ENCODE measurements at regions not wholly inside any gene's neighbourhood (a gene's known extent, or its start where the extent isn't known, plus 50 kb on each side); places are given as distances from the start of the nearest gene placed in this dataset.

DNA sequence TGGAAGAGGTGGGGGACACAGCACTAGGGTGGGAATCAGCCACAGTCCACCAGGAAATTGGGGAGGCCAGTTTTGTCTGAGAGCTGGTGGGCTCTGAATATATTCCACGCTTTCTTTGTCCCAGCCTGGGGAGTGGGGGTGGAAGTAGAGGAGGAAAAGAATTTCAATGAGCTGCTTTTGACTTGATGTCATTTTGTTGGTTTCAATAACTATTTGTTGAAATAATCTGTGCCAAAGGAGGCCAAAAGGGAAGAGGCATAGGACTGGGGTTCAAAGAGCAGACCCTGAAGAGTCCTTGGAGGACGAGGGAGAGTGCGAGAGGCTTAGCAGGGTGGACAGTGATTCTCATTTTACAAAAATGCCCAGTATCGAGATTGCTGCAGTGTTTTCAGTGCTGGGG is 262.3 kb downstream of the SHQ1 start:
- TF ChIP-seq CTCF (IDR thresholded peaks at IDR 0.05; ENCODE audit: insufficient read depth, low read length, poor library complexity, severe bottlenecking) (no peak), EZH2phosphoT487 (conservative IDR thresholded peaks at IDR 0.05; ENCODE audit: low read length) (no peak)

Measured in SU-DHL-6 (cell line).